Gastrocnemius medialis (tissue), 4 donors: ENCODE measurements at regions not wholly inside any gene's neighbourhood (a gene's known extent, or its start where the extent isn't known, plus 50 kb on each side); places are given as distances from the start of the nearest gene placed in this dataset.

Experiments used
- CTCF ChIP-seq, 5 experiments: fragments of 450-650 bp in 3 of 5; fragments of 200-600 bp in 2 of 5; sonication (generic) in 2 of 5; IDR thresholded peaks in 4 of 5; conservative IDR thresholded peaks in 1 of 5; 1 replicate in 4 of 5; 2 replicates in 1 of 5; pipeline ENCODE4 v1.5.1; 2016 to 2019; ENCODE audit warnings: antibody characterized with exemption in 5 of 5, mild to moderate bottlenecking in 3 of 5, moderate library complexity in 3 of 5
- POLR2A ChIP-seq, 2 donors: fragments of 450-650 bp; IDR thresholded peaks; one replicate each; pipeline ENCODE4 v1.6.1; 2017; ENCODE audit warnings: antibody characterized with exemption in 2 of 2, mild to moderate bottlenecking in 2 of 2, moderate library complexity in 2 of 2

GRCh38 chr6:102746941-102747340, 1353.4 kb downstream of the GRIK2 start:
- TF ChIP-seq POLR2A (IDR thresholded peaks at IDR 0.05) (no peak), CTCF (IDR thresholded peaks at IDR 0.05 in 4 of 5, conservative IDR thresholded peaks at IDR 0.05 in 1 of 5) (no peak)
